HEK293T (cell line): ENCODE measurements at regions not wholly inside any gene's neighbourhood (a gene's known extent, or its start where the extent isn't known, plus 50 kb on each side); places are given as distances from the start of the nearest gene placed in this dataset.

ENCODE experiments used
- CTCF ChIA-PET: fragments of 350-600 bp; formaldehyde crosslinking; extraction: SDS; loops from one replicate; lab custom pipeline; 2021; ENCODE audit warnings: antibody characterized with exemption, inconsistent platforms; lab: Yijun Ruan, JAX
- POLR2A ChIA-PET: fragments of 350-600 bp; formaldehyde crosslinking; extraction: SDS; loops from one replicate; lab custom pipeline; 2020; ENCODE audit warnings: antibody characterized with exemption, inconsistent platforms; lab: Yijun Ruan, JAX
- DNase-seq: peaks from one replicate; pipeline ENCODE4 v3.0.0; 2012; ENCODE audit warnings: mixed read lengths; ENCODE audit errors: extremely low spot score
- ARNT ChIP-seq: fragments of 450-650 bp; IDR thresholded peaks from 2 replicates; pipeline ENCODE4 v1.6.1; 2017; ENCODE audit warnings: mild to moderate bottlenecking
- BHLHE40 ChIP-seq: fragments of 450-650 bp; IDR thresholded peaks from 2 replicates; pipeline ENCODE4 v1.6.1; 2016; ENCODE audit warnings: mild to moderate bottlenecking, moderate library complexity, borderline replicate concordance
- CTBP1 ChIP-seq: fragments of 450-650 bp; IDR thresholded peaks from 2 replicates; pipeline ENCODE4 v1.6.1; 2016; ENCODE audit warnings: borderline replicate concordance
- ELF4 ChIP-seq: fragments of 450-650 bp; IDR thresholded peaks from 2 replicates; pipeline ENCODE4 v1.6.1; 2017; ENCODE audit warnings: antibody characterized with exemption
- FOXA1 ChIP-seq: fragments of 450-650 bp; IDR thresholded peaks from 2 replicates; pipeline ENCODE4 v1.6.1; 2016; ENCODE audit warnings: mild to moderate bottlenecking
- FOXK2 ChIP-seq: fragments of 450-650 bp; IDR thresholded peaks from 2 replicates; pipeline ENCODE4 v1.6.1; 2016; ENCODE audit warnings: mild to moderate bottlenecking
- FOXM1 ChIP-seq: fragments of 450-650 bp; IDR thresholded peaks from 2 replicates; pipeline ENCODE4 v1.6.1; 2017; ENCODE audit warnings: mild to moderate bottlenecking, borderline replicate concordance
- HDGF ChIP-seq: fragments of 450-650 bp; IDR thresholded peaks from 2 replicates; pipeline ENCODE4 v1.6.1; 2017; ENCODE audit warnings: antibody characterized with exemption, borderline replicate concordance
- L3MBTL2 ChIP-seq: fragments of 450-650 bp; conservative IDR thresholded peaks from 2 replicates; pipeline ENCODE4 v1.6.1; 2016; ENCODE audit warnings: mild to moderate bottlenecking
- LEF1 ChIP-seq: fragments of 450-650 bp; IDR thresholded peaks from 2 replicates; pipeline ENCODE4 v1.6.1; 2017; ENCODE audit warnings: mild to moderate bottlenecking, borderline replicate concordance
- NFRKB ChIP-seq: fragments of 450-650 bp; IDR thresholded peaks from 2 replicates; pipeline ENCODE4 v1.6.1; 2016; ENCODE audit warnings: mild to moderate bottlenecking, moderate library complexity
- SP1 ChIP-seq: fragments of 450-650 bp; IDR thresholded peaks from 2 replicates; pipeline ENCODE4 v1.6.1; 2017
- SUZ12 ChIP-seq: fragments of 450-650 bp; IDR thresholded peaks from 2 replicates; pipeline ENCODE4 v1.6.1; 2016; ENCODE audit warnings: mild to moderate bottlenecking
- TARDBP ChIP-seq: fragments of 450-650 bp; IDR thresholded peaks from 2 replicates; pipeline ENCODE4 v1.6.1; 2016
- ZNF384 ChIP-seq: fragments of 450-650 bp; IDR thresholded peaks from 2 replicates; pipeline ENCODE4 v1.6.1; 2016
- TF ChIP-seq, protein P1 (sequence below): fragments of 450-650 bp; IDR thresholded peaks from 2 replicates; pipeline ENCODE4 v1.6.1; 2016

- TF ChIP-seq HDGF (no peak), SP1 (no peak), FOXM1 (no peak), NFRKB (no peak), FOXK2 (no peak), BHLHE40 (no peak), TARDBP (no peak), CTBP1 (no peak), ARNT (no peak)
- TF ChIP-seq, protein P1, sequence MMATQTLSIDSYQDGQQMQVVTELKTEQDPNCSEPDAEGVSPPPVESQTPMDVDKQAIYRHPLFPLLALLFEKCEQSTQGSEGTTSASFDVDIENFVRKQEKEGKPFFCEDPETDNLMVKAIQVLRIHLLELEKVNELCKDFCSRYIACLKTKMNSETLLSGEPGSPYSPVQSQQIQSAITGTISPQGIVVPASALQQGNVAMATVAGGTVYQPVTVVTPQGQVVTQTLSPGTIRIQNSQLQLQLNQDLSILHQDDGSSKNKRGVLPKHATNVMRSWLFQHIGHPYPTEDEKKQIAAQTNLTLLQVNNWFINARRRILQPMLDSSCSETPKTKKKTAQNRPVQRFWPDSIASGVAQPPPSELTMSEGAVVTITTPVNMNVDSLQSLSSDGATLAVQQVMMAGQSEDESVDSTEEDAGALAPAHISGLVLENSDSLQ = no peak
- CTCF ChIA-PET = no interaction called here
- POLR2A ChIA-PET = no interaction called here
Measured at GRCh38 chr5:120917214-120917758, 453.2 kb downstream of the PRR16 start.

GRCh38 chr5:120919017-120919416 lies 454.9 kb downstream of the PRR16 start:
- ChIA-PET POLR2A (no interaction called here), CTCF (no interaction called here)
- no peak for TF ChIP-seq ZNF384
- TF ChIP-seq ARNT = no peak
- no peak for TF ChIP-seq L3MBTL2
- TF ChIP-seq, protein P1 = no peak
- no peak for TF ChIP-seq CTBP1
- TF ChIP-seq BHLHE40 = no peak
- no peak for DNase-seq

More at GRCh38 chr5:120917214-120917758, 453.2 kb downstream of the PRR16 start:
- DNase-seq = no peak

- POLR2A ChIA-PET = no interaction called here
- CTCF ChIA-PET = no interaction called here
- no peak for DNase-seq
- TF ChIP-seq SP1 (no peak), NFRKB (no peak), FOXA1 (no peak), CTBP1 (no peak), HDGF (no peak), SUZ12 (no peak), BHLHE40 (no peak), TARDBP (no peak), FOXK2 (no peak), L3MBTL2 (no peak), FOXM1 (no peak), ARNT (no peak), LEF1 (no peak), ELF4 (no peak), ZNF384 (no peak)
- TF ChIP-seq, protein P1 = no peak
Measured at GRCh38 chr5:120923026-120923425, 458.9 kb downstream of the PRR16 start.

- ChIA-PET POLR2A (no interaction called here), CTCF (interaction anchor here (0.7 kb wide), 1 partner anchor 563 kb away, joined by 3 read pairs; no protein-coding TSS in a partner anchor)
- no peak for TF ChIP-seq ARNT
- no peak for DNase-seq
Measured at GRCh38 chr5:120926471-120926870, 462.4 kb downstream of the PRR16 start.

- POLR2A ChIA-PET = no interaction called here
Measured at GRCh38 chr5:120927950-120928530, 463.9 kb downstream of the PRR16 start.

More at GRCh38 chr5:120927950-120928530, 463.9 kb downstream of the PRR16 start:
- CTCF ChIA-PET = no interaction called here
- DNase-seq = no peak
- no peak for TF ChIP-seq HDGF
- TF ChIP-seq BHLHE40 = no peak
- TF ChIP-seq SUZ12 = no peak
- no peak for TF ChIP-seq ELF4
- TF ChIP-seq L3MBTL2 = no peak
- no peak for TF ChIP-seq FOXK2
- no peak for TF ChIP-seq FOXM1
- TF ChIP-seq NFRKB = no peak
- no peak for TF ChIP-seq FOXA1
- TF ChIP-seq, protein P1 = no peak
- TF ChIP-seq ZNF384 = no peak
- TF ChIP-seq TARDBP = no peak
- TF ChIP-seq LEF1 = no peak
- no peak for TF ChIP-seq CTBP1
- TF ChIP-seq SP1 = no peak
- no peak for TF ChIP-seq ARNT
